A549 (cell line): ENCODE measurements at regions not wholly inside any gene's neighbourhood (a gene's known extent, or its start where the extent isn't known, plus 50 kb on each side); places are given as distances from the start of the nearest gene placed in this dataset.

Experiments
- CEBPB ChIP-seq, 2 experiments: fragments of >200 bp in 1 of 2; sonication (Bioruptor Twin) in 1 of 2; formaldehyde crosslinking in 1 of 2; IDR thresholded peaks; 2 replicates each; pipeline ENCODE4 v1.6.1; 2012 to 2016
- CTCF ChIP-seq: fragments of >200 bp; sonication (Bioruptor Twin); formaldehyde crosslinking; IDR thresholded peaks from 3 replicates; pipeline ENCODE4 v1.5.1; 2016
- MAX ChIP-seq: IDR thresholded peaks from 2 replicates; pipeline ENCODE4 v1.6.1; 2012
- MYC ChIP-seq: IDR thresholded peaks from 2 replicates; pipeline ENCODE4 v1.6.1; 2012; ENCODE audit warnings: mild to moderate bottlenecking, inconsistent platforms, low read length, improper control_type of control experiment, borderline replicate concordance
- PHF8 ChIP-seq: fragments of 200-600 bp; sonication (generic); IDR thresholded peaks from 2 replicates; pipeline ENCODE4 v1.6.1; 2016; ENCODE audit warnings: low read depth, mild to moderate bottlenecking, antibody characterized with exemption, moderate library complexity, borderline replicate concordance
- POLR2A ChIP-seq: IDR thresholded peaks from 2 replicates; pipeline ENCODE4 v1.6.1; 2012; ENCODE audit warnings: mild to moderate bottlenecking, low read length
- RARB ChIP-seq: fragments of 250-450 bp; sonication (Bioruptor Pico); IDR thresholded peaks from 2 replicates; pipeline ENCODE4 v1.8.0; 2021; ENCODE audit warnings: mild to moderate bottlenecking, moderate library complexity
- RFX5 ChIP-seq: fragments of 450-650 bp; IDR thresholded peaks from 2 replicates; pipeline ENCODE4 v1.7.1; 2014; ENCODE audit warnings: antibody characterized with exemption, mild to moderate bottlenecking, moderate library complexity
- SREBF2 ChIP-seq: fragments of 450-650 bp; IDR thresholded peaks from 2 replicates; pipeline ENCODE4 v1.6.1; 2014; ENCODE audit warnings: mild to moderate bottlenecking, moderate library complexity
- ZNF302 ChIP-seq: fragments of 250-450 bp; sonication (Bioruptor Pico); IDR thresholded peaks from 2 replicates; pipeline ENCODE4 v1.9.0; 2021; ENCODE audit warnings: inconsistent platforms, mild to moderate bottlenecking, moderate library complexity
- TF ChIP-seq, protein P1 (sequence below): fragments of 200-600 bp; sonication (generic); IDR thresholded peaks from 2 replicates; pipeline ENCODE4 v1.6.1; 2016; ENCODE audit warnings: antibody characterized with exemption, mild to moderate bottlenecking, moderate library complexity

DNA sequence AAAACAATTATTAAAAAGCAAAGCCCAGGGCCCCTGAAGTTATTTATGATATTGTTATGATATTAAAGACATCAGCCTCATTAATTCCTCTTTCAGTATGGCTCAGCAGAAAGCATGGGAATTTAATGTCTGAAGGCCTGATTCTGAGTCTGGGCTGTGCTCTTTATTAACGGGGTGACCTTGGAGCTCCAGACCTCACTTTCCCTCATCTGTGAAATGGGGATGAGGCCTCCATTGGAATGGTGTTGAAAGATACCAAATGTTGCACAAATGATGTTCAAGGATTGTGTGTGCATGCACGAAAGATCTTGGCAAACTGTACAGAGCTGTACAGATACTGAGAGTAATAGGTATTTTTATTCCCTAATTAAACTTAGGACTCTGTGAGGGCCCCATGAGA, 92.3 kb upstream of the PCBD1 start:
- TF ChIP-seq SREBF2 (no peak), POLR2A (no peak), MAX (no peak), CTCF (no peak), CEBPB (IDR thresholded peaks at IDR 0.05) (no peak), ZNF302 (CRISPR knock-in tag) (no peak), RARB (CRISPR knock-in tag) (no peak), MYC (no peak), PHF8 (no peak), RFX5 (no peak)
- TF ChIP-seq, protein P1, sequence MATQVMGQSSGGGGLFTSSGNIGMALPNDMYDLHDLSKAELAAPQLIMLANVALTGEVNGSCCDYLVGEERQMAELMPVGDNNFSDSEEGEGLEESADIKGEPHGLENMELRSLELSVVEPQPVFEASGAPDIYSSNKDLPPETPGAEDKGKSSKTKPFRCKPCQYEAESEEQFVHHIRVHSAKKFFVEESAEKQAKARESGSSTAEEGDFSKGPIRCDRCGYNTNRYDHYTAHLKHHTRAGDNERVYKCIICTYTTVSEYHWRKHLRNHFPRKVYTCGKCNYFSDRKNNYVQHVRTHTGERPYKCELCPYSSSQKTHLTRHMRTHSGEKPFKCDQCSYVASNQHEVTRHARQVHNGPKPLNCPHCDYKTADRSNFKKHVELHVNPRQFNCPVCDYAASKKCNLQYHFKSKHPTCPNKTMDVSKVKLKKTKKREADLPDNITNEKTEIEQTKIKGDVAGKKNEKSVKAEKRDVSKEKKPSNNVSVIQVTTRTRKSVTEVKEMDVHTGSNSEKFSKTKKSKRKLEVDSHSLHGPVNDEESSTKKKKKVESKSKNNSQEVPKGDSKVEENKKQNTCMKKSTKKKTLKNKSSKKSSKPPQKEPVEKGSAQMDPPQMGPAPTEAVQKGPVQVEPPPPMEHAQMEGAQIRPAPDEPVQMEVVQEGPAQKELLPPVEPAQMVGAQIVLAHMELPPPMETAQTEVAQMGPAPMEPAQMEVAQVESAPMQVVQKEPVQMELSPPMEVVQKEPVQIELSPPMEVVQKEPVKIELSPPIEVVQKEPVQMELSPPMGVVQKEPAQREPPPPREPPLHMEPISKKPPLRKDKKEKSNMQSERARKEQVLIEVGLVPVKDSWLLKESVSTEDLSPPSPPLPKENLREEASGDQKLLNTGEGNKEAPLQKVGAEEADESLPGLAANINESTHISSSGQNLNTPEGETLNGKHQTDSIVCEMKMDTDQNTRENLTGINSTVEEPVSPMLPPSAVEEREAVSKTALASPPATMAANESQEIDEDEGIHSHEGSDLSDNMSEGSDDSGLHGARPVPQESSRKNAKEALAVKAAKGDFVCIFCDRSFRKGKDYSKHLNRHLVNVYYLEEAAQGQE, result no peak
